A673 (cell line): ENCODE measurements at regions not wholly inside any gene's neighbourhood (a gene's known extent, or its start where the extent isn't known, plus 50 kb on each side); places are given as distances from the start of the nearest gene placed in this dataset.

Source experiments
- BruUV-seq: library from RNA; stranded (reverse); fragments of 400-500 nt; replicated peaks from 2 replicates; lab custom pipeline; 2021; lab: Mats Ljungman, UMichigan
- CTCF ChIA-PET: fragments of 300-600 bp; sonication (Branson Sonifier 250); formaldehyde crosslinking; loops from one replicate; lab custom pipeline; 2022; ENCODE audit warnings: antibody characterized with exemption; lab: Charles Lee
- POLR2A ChIA-PET: fragments of 300-600 bp; sonication (Branson Sonifier 250); formaldehyde crosslinking; loops from one replicate; lab custom pipeline; 2022; ENCODE audit warnings: antibody characterized with exemption; ENCODE audit not compliant: low non-redundant PET; lab: Charles Lee
- DNase-seq: peaks from one replicate; pipeline ENCODE4 v3.0.0-alpha.2; 2015; ENCODE audit warnings: low spot score
- H3K27ac ChIP-seq: fragments of 200-600 bp; sonication (generic); 2 replicates; pipeline ENCODE4 v1.5.1; 2016; ENCODE audit warnings: mixed run types, low read depth, mild to moderate bottlenecking, mixed read lengths, antibody characterized with exemption, low read length; ENCODE audit not compliant: poor library complexity, severe bottlenecking
- H3K27me3 ChIP-seq: fragments of 200-600 bp; sonication (generic); replicated peaks from 2 replicates; pipeline ENCODE4 v1.6.1; 2017; ENCODE audit warnings: mixed run types, low read depth, mild to moderate bottlenecking, mixed read lengths, antibody characterized with exemption, low read length; ENCODE audit not compliant: insufficient read depth, poor library complexity
- H3K36me3 ChIP-seq: fragments of 200-600 bp; sonication (generic); 2 replicates; pipeline ENCODE4 v1.6.1; 2016; ENCODE audit warnings: mixed run types, mild to moderate bottlenecking, mixed read lengths, antibody characterized with exemption, low read length; ENCODE audit not compliant: insufficient read depth, poor library complexity, severe bottlenecking
- H3K4me1 ChIP-seq: fragments of 200-600 bp; sonication (generic); 2 replicates; pipeline ENCODE4 v1.6.1; 2017; ENCODE audit warnings: mixed run types, mild to moderate bottlenecking, mixed read lengths, antibody characterized with exemption, low read length; ENCODE audit not compliant: insufficient read depth, poor library complexity, severe bottlenecking
- H3K4me3 ChIP-seq: fragments of 200-600 bp; sonication (generic); 2 replicates; pipeline ENCODE4 v1.5.1; 2016; ENCODE audit warnings: low read depth, mixed run types, mild to moderate bottlenecking, mixed read lengths, low read length; ENCODE audit not compliant: poor library complexity, severe bottlenecking
- H3K9me3 ChIP-seq: fragments of 200-600 bp; sonication (generic); 2 replicates; pipeline ENCODE4 v1.6.1; 2016; ENCODE audit warnings: mixed run types, low read depth, mild to moderate bottlenecking, mixed read lengths, antibody characterized with exemption, low read length; ENCODE audit not compliant: poor library complexity, severe bottlenecking
- EZH2 ChIP-seq: fragments of 200-600 bp; sonication (generic); IDR thresholded peaks from 2 replicates; pipeline ENCODE4 v1.6.1; 2017; ENCODE audit warnings: borderline replicate concordance, low read depth, mild to moderate bottlenecking, mixed read lengths, antibody characterized with exemption, low read length; ENCODE audit not compliant: poor library complexity, severe bottlenecking
- intact Hi-C: fragments of 100-400 bp; cut with micrococcal nuclease; formaldehyde crosslinking; loops from one replicate; pipeline ENCODE4 v1.10.0; 2022; ENCODE audit not compliant: unreplicated experiment
- TF ChIP-seq, protein P1 (sequence below): fragments of 300-800, 200-600 bp; sonication (generic); conservative IDR thresholded peaks from 2 replicates; pipeline ENCODE4 v1.5.1; 2017; ENCODE audit warnings: low read depth, mild to moderate bottlenecking, antibody characterized with exemption, low read length, moderate library complexity, mixed read lengths

DNA sequence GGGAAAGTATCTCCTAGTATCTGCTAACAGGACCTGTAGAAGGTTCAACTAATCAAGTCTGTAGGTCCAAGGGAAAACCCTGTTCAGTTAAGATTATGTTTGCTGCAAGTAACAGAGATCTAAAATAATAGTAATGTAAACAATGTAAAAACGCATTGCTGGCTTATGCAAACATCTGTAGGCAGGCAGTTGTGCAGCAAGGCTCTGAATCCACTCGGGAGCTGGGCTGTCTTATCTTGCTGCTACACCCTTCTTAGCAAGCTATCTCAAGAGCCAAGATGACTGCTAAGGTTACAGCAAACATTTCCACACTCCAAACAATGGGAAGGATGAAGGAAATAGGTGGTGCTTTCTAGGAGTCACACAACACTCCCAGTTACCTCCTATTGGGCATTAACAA, 397.3 kb upstream of the NRSN1 start:
- H3K27ac ChIP-seq, result no peak overlapping the region
- H3K27me3 ChIP-seq, result no peaks in the 10 kb centered on the region
- POLR2A ChIA-PET, result no interaction called here
- BruUV-seq, result no TSS peak
- intact Hi-C loops, result no loop called here
- no peak for DNase-seq
- TF ChIP-seq, protein P1, sequence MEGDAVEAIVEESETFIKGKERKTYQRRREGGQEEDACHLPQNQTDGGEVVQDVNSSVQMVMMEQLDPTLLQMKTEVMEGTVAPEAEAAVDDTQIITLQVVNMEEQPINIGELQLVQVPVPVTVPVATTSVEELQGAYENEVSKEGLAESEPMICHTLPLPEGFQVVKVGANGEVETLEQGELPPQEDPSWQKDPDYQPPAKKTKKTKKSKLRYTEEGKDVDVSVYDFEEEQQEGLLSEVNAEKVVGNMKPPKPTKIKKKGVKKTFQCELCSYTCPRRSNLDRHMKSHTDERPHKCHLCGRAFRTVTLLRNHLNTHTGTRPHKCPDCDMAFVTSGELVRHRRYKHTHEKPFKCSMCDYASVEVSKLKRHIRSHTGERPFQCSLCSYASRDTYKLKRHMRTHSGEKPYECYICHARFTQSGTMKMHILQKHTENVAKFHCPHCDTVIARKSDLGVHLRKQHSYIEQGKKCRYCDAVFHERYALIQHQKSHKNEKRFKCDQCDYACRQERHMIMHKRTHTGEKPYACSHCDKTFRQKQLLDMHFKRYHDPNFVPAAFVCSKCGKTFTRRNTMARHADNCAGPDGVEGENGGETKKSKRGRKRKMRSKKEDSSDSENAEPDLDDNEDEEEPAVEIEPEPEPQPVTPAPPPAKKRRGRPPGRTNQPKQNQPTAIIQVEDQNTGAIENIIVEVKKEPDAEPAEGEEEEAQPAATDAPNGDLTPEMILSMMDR, result no peak
- TF ChIP-seq EZH2, result no peak
- no peaks in the 10 kb centered on the region for H3K4me1 ChIP-seq
- H3K36me3 ChIP-seq, result no peaks in the 10 kb centered on the region
- no peaks in the 10 kb centered on the region for H3K9me3 ChIP-seq
- no peak overlapping the region for H3K4me3 ChIP-seq
- CTCF ChIA-PET, result no interaction called here

DNA sequence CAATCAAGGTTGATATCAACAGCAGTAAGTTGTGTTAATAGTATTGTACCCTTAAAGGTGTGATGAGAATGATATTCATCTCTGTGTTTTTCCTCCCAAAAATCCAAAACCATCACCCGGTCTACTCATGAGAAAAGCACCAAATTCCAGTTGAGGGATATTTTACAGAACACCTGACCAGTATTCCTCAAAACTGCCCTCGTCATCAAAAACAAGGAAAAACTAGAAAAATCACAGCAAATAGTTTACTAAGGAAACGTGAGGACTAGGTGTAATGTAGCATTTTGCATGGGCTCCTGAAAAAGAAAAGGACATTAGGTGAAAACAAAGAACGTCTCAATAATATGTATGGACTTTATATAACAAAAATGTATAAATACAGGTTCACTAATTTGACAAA, 394.4 kb upstream of the NRSN1 start:
- no TSS peak for BruUV-seq
- no peak overlapping the region for H3K27ac ChIP-seq
- POLR2A ChIA-PET, result no interaction called here

DNA sequence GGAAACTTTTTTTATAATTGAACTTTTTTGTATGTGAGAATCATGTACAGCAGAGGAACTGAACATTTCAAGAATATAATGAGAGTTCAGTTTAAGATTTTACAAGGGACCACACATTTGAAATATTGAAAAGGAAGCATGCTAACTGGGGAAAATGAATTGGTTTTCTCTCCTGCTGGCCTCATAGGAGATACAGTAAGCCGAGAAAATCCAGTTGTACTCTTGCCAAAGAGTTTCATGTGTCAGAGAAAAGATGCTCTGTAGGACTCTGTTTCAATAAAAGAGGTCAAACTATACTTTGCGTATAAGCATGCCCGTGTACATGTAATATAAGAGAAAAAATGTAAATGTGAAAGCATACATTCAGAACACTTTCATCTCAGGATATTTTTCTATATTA, 393.5 kb upstream of the NRSN1 start:
- POLR2A ChIA-PET, result no interaction called here
- intact Hi-C loops, result no loop called here
- BruUV-seq, result no TSS peak
- no peak for DNase-seq
- Histone ChIP-seq H3K36me3 (no peaks in the 10 kb centered on the region), H3K4me3 (no peak overlapping the region), H3K27ac (no peak overlapping the region), H3K9me3 (no peaks in the 10 kb centered on the region), H3K4me1 (no peaks in the 10 kb centered on the region), H3K27me3 (no peaks in the 10 kb centered on the region)
- CTCF ChIA-PET, result no interaction called here
- TF ChIP-seq, protein P1, result no peak
- TF ChIP-seq EZH2, result no peak

More for the DNA sequence above, 394.4 kb upstream of the NRSN1 start:
- H3K36me3 ChIP-seq, result no peaks in the 10 kb centered on the region
- TF ChIP-seq, protein P1, result no peak
- TF ChIP-seq EZH2, result no peak
- no peak for DNase-seq
- no peaks in the 10 kb centered on the region for H3K4me1 ChIP-seq
- no peak overlapping the region for H3K4me3 ChIP-seq
- intact Hi-C loops, result no loop called here
- CTCF ChIA-PET, result no interaction called here
- no peaks in the 10 kb centered on the region for H3K9me3 ChIP-seq
- H3K27me3 ChIP-seq, result no peaks in the 10 kb centered on the region
